Neural cell (in vitro differentiated cells): ENCODE measurements at regions not wholly inside any gene's neighbourhood (a gene's known extent, or its start where the extent isn't known, plus 50 kb on each side); places are given as distances from the start of the nearest gene placed in this dataset.

Source experiments
- H2AFZ ChIP-seq: fragments of 200-600, 300-800 bp; sonication (generic), shearing (Covaris generic); 2 replicates; pipeline ENCODE4 v1.6.0; 2014; ENCODE audit warnings: low read depth, mild to moderate bottlenecking, antibody characterized with exemption, low read length, moderate library complexity
- H3F3A ChIP-seq: fragments of 200-600 bp; shearing (Covaris generic); 2 replicates; pipeline ENCODE4 v1.6.1; 2016; ENCODE audit warnings: mild to moderate bottlenecking, moderate library complexity, mixed read lengths, antibody characterized with exemption, low read length; ENCODE audit not compliant: insufficient read depth, poor library complexity, severe bottlenecking
- H3K27ac ChIP-seq: fragments of 200-600, 300-800 bp; sonication (generic), shearing (Covaris generic); 2 replicates; pipeline ENCODE4 v1.5.1; 2014; ENCODE audit warnings: mild to moderate bottlenecking, low read length, moderate library complexity
- H3K27me3 ChIP-seq: fragments of 300-800, 200-600 bp; sonication (generic), shearing (Covaris generic); 2 replicates; pipeline ENCODE4 v1.6.0; 2014; ENCODE audit warnings: mild to moderate bottlenecking, low read depth, low read length, moderate library complexity; ENCODE audit not compliant: insufficient read depth
- H3K36me3 ChIP-seq: fragments of 300-800, 200-600 bp; sonication (generic), shearing (Covaris generic); 2 replicates; pipeline ENCODE4 v1.5.1; 2014; ENCODE audit warnings: mild to moderate bottlenecking, antibody characterized with exemption, low read length, moderate library complexity; ENCODE audit not compliant: insufficient read depth
- H3K4me2 ChIP-seq: fragments of 300-800, 200-600 bp; sonication (generic), shearing (Covaris generic); 2 replicates; pipeline ENCODE4 v1.6.0; 2014; ENCODE audit warnings: mild to moderate bottlenecking, low read length
- H3K4me3 ChIP-seq: fragments of 300-800, 200-600 bp; sonication (generic), shearing (Covaris generic); 2 replicates; pipeline ENCODE4 v1.5.1; 2014; ENCODE audit warnings: mild to moderate bottlenecking, low read length, moderate library complexity
- H3K79me2 ChIP-seq: fragments of 200-600 bp; shearing (Covaris generic); replicated peaks from 2 replicates; pipeline ENCODE4 v1.6.0; 2014; ENCODE audit warnings: mild to moderate bottlenecking, low read length, moderate library complexity; ENCODE audit not compliant: insufficient read depth
- H3K9ac ChIP-seq: fragments of 300-800, 200-600 bp; sonication (generic), shearing (Covaris generic); 2 replicates; pipeline ENCODE4 v1.6.1; 2016; ENCODE audit warnings: mild to moderate bottlenecking, low read length, mixed read lengths
- H3K9me2 ChIP-seq: fragments of 200-600 bp; shearing (Covaris generic); 2 replicates; pipeline ENCODE4 v1.6.1; 2016; ENCODE audit warnings: mild to moderate bottlenecking, low read length, mixed read lengths; ENCODE audit not compliant: insufficient read depth
- H3K9me3 ChIP-seq: fragments of 200-600, 300-800 bp; sonication (generic), shearing (Covaris generic); 2 replicates; pipeline ENCODE4 v1.6.1; 2016; ENCODE audit warnings: mild to moderate bottlenecking, mixed run types, low read length, moderate library complexity, mixed read lengths
- H4K20me1 ChIP-seq: fragments of 200-600 bp; shearing (Covaris generic); 2 replicates; pipeline ENCODE4 v1.6.1; 2016; ENCODE audit warnings: mild to moderate bottlenecking, mixed run types; ENCODE audit not compliant: insufficient read depth
- CTCF ChIP-seq: fragments of 450-650 bp; IDR thresholded peaks from 2 replicates; pipeline ENCODE4 v1.5.1; 2014; ENCODE audit warnings: antibody characterized with exemption, mild to moderate bottlenecking, moderate library complexity; ENCODE audit not compliant: poor library complexity, severe bottlenecking
- EP300 ChIP-seq: fragments of 450-650 bp; conservative IDR thresholded peaks from 2 replicates; pipeline ENCODE4 v1.6.1; 2014; ENCODE audit warnings: antibody characterized with exemption, mild to moderate bottlenecking, moderate library complexity; ENCODE audit not compliant: poor library complexity, severe bottlenecking
- EZH2 ChIP-seq: fragments of 200-600, 300-800 bp; shearing (Covaris generic), sonication (generic); IDR thresholded peaks from 2 replicates; pipeline ENCODE4 v1.6.1; 2014; ENCODE audit warnings: antibody characterized with exemption, low read length, borderline replicate concordance, mild to moderate bottlenecking; ENCODE audit not compliant: insufficient read depth, poor library complexity, severe bottlenecking
- MXI1 ChIP-seq: fragments of 450-650 bp; conservative IDR thresholded peaks from 2 replicates; pipeline ENCODE4 v1.6.1; 2014; ENCODE audit warnings: antibody characterized with exemption, mild to moderate bottlenecking; ENCODE audit not compliant: poor library complexity, severe bottlenecking
- POLR2AphosphoS5 ChIP-seq: IDR thresholded peaks from 2 replicates; pipeline ENCODE4 v1.6.1; 2012
- RAD21 ChIP-seq: fragments of 450-650 bp; conservative IDR thresholded peaks from 2 replicates; pipeline ENCODE4 v1.6.1; 2014; ENCODE audit warnings: antibody characterized with exemption, mild to moderate bottlenecking, moderate library complexity
- REST ChIP-seq: IDR thresholded peaks from 2 replicates; pipeline ENCODE4 v1.6.1; 2012; ENCODE audit warnings: borderline replicate concordance
- SMC3 ChIP-seq: fragments of 450-650 bp; conservative IDR thresholded peaks from 2 replicates; pipeline ENCODE4 v1.6.1; 2014; ENCODE audit warnings: antibody characterized with exemption, mild to moderate bottlenecking, moderate library complexity; ENCODE audit not compliant: poor library complexity
- TAF1 ChIP-seq: IDR thresholded peaks from 2 replicates; pipeline ENCODE4 v1.6.1; 2012; ENCODE audit warnings: low read depth

GRCh38 chr11:91822805-91823204 is 401.8 kb upstream of the FAT3 start:
- no peaks in the 10 kb centered on the region for H3K27me3 ChIP-seq
- no peak overlapping the region for H2AFZ ChIP-seq
- TF ChIP-seq MXI1 (no peak), REST (no peak), RAD21 (no peak), EP300 (no peak), EZH2 (no peak), POLR2AphosphoS5 (no peak), SMC3 (no peak), TAF1 (no peak)
- no peak overlapping the region for H3K4me2 ChIP-seq
- H3K36me3 ChIP-seq: no peaks in the 10 kb centered on the region
- no peaks in the 10 kb centered on the region for H4K20me1 ChIP-seq
- no peak overlapping the region for H3K9ac ChIP-seq
- H3K9me3 ChIP-seq: no peaks in the 10 kb centered on the region
- H3K79me2 ChIP-seq: no peaks in the 10 kb centered on the region
- no peaks in the 10 kb centered on the region for H3K9me2 ChIP-seq
- no peaks in the 10 kb centered on the region for H3F3A ChIP-seq
- no peak overlapping the region for H3K27ac ChIP-seq
- no peak overlapping the region for H3K4me3 ChIP-seq

- Histone ChIP-seq H3K9me3 (no peaks in the 10 kb centered on the region), H3K79me2 (no peaks in the 10 kb centered on the region), H3K27ac (no peak overlapping the region), H3K27me3 (no peaks in the 10 kb centered on the region), H4K20me1 (no peaks in the 10 kb centered on the region), H3K9ac (no peak overlapping the region), H3K36me3 (no peaks in the 10 kb centered on the region), H3K9me2 (no peaks in the 10 kb centered on the region), H2AFZ (no peak overlapping the region), H3K4me2 (no peak overlapping the region), H3F3A (no peaks in the 10 kb centered on the region), H3K4me3 (no peak overlapping the region)
- TF ChIP-seq RAD21 (no peak), POLR2AphosphoS5 (no peak), MXI1 (no peak), EP300 (no peak), TAF1 (no peak), CTCF (no peak), REST (no peak), EZH2 (no peak), SMC3 (no peak)
These were observed 403.9 kb upstream of the FAT3 start for GRCh38 chr11:91820709-91821108.
